Lung (tissue), 11 donors: ENCODE measurements at regions not wholly inside any gene's neighbourhood (a gene's known extent, or its start where the extent isn't known, plus 50 kb on each side); places are given as distances from the start of the nearest gene placed in this dataset.

ENCODE experiments used
- ATAC-seq: fragments of 200-7000 bp; cut with Tn5 transposase; one replicate; pipeline ENCODE4 v1.9.1; 2020; ENCODE audit warnings: moderate number of reproducible peaks; ENCODE audit not compliant: insufficient read depth, low FRiP score
- DNase-seq, 3 donors: peaks; one replicate each; pipeline ENCODE4 v3.0.0-alpha.2; 2013 to 2017
- H3K27ac ChIP-seq, 2 donors: one replicate each; pipeline ENCODE4 v1.5.1; 2013; ENCODE audit warnings: mild to moderate bottlenecking in 2 of 2, moderate library complexity in 2 of 2, control low read depth in 1 of 2, inconsistent platforms in 1 of 2, low read depth in 1 of 2, low read length in 1 of 2
- H3K27me3 ChIP-seq, 3 donors: one replicate each; pipeline ENCODE4 v1.5.1; 2013; ENCODE audit warnings: low read length in 2 of 3; ENCODE audit not compliant: control insufficient read depth in 3 of 3, insufficient read depth in 3 of 3
- H3K36me3 ChIP-seq, 4 donors: one replicate each; pipeline ENCODE4 v1.5.1; 2013; ENCODE audit warnings: low read length in 4 of 4, mild to moderate bottlenecking in 1 of 4, moderate library complexity in 1 of 4; ENCODE audit not compliant: control insufficient read depth in 4 of 4, insufficient read depth in 4 of 4
- H3K4me1 ChIP-seq, 5 donors: one replicate each; pipeline ENCODE4 v1.5.1; 2013; ENCODE audit warnings: low read length in 5 of 5, mild to moderate bottlenecking in 2 of 5, moderate library complexity in 1 of 5; ENCODE audit not compliant: control insufficient read depth in 5 of 5, insufficient read depth in 5 of 5
- H3K4me3 ChIP-seq: one replicate; pipeline ENCODE4 v1.5.1; 2013; ENCODE audit warnings: mild to moderate bottlenecking, control low read depth, moderate library complexity
- H3K9ac ChIP-seq, 2 donors: one replicate each; pipeline ENCODE4 v1.5.1; 2013; ENCODE audit warnings: low read length in 2 of 2, control low read depth in 1 of 2; ENCODE audit not compliant: insufficient read depth in 1 of 2
- H3K9me3 ChIP-seq, 4 donors: one replicate each; pipeline ENCODE4 v1.5.1; 2013; ENCODE audit warnings: low read length in 3 of 4, mild to moderate bottlenecking in 1 of 4, moderate library complexity in 1 of 4; ENCODE audit not compliant: control insufficient read depth in 4 of 4, insufficient read depth in 3 of 4
- WGBS, 2 donors: extraction: QIAGEN DNeasy Blood & Tissue Kit; methylation state at CpG; one replicate each; pipeline ENCODE4 v1.1.7; 2013; 5-methylcytosine and 5-hydroxymethylcytosine counted together
- TF ChIP-seq, protein P1 (sequence below): IDR thresholded peaks from 2 replicates; pipeline ENCODE4 v1.5.1; 2012; ENCODE audit warnings: mild to moderate bottlenecking; ENCODE audit errors: control extremely low read depth, extremely low read depth
- donor health status: control.
- donor health status: control.
- donor health status: Bipolar disorder and iron deficiency.
- donor health status: healthy.
- donor health status: DM: yes; HTN: yes; CAD: no.

DNA sequence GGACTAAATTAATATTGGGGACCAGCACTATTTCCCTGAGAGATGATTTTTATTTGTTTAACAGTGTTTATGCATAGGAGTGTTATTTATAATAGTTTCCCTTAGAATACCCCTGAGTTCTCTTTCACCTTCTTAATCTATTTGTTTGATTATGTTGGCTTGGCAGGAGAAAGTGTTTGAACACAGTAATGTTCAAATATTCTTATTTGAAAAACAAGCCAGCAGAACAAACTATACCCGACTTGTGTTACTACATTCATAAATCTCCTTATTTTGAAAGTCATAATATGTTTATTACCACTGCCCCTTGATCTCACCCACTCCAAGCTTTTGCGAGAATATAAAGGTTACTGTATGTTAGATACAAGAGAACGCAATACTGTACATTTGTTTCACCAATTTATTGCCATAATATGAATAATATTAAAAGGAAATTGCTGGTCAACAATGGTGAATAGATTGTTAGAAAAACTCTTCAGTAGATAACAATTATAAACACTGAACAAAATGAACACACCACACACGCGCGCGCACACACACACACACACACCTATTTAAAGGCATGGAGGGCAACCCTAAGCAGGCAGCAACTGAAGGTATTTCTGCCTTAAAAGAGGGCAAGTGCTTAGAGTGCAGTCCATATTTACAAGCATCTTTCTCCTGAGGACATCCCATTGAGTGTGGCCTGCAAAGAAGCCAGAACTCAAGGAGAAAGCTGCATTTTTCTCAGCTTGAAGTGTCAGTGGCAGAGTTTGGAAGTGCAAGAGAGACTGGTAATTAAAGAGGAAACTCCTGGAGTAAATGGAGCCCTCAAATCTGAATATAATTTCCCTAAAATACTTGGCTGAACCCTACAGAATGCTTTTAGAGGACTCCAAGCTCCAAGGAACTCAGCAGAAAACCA lies 279.4 kb upstream of the MAN1A1 start:
- DNase-seq: no peak
- no peaks in the 10 kb centered on the region for H3K36me3 ChIP-seq
- no peak overlapping the region for H3K27ac ChIP-seq
- no peaks in the 10 kb centered on the region for H3K27me3 ChIP-seq
- H3K4me3 ChIP-seq: no peak overlapping the region
- WGBS, 2 donors: 80 to 88% methylated on average over 7 of the region's 7 CpGs
- H3K4me1 ChIP-seq: peaks cover 0 to 7% (median 0%) of the 10 kb centered on the region in 5 donors
- no peaks in the 10 kb centered on the region for H3K9me3 ChIP-seq
- H3K9ac ChIP-seq: no peak overlapping the region
- TF ChIP-seq, protein P1, sequence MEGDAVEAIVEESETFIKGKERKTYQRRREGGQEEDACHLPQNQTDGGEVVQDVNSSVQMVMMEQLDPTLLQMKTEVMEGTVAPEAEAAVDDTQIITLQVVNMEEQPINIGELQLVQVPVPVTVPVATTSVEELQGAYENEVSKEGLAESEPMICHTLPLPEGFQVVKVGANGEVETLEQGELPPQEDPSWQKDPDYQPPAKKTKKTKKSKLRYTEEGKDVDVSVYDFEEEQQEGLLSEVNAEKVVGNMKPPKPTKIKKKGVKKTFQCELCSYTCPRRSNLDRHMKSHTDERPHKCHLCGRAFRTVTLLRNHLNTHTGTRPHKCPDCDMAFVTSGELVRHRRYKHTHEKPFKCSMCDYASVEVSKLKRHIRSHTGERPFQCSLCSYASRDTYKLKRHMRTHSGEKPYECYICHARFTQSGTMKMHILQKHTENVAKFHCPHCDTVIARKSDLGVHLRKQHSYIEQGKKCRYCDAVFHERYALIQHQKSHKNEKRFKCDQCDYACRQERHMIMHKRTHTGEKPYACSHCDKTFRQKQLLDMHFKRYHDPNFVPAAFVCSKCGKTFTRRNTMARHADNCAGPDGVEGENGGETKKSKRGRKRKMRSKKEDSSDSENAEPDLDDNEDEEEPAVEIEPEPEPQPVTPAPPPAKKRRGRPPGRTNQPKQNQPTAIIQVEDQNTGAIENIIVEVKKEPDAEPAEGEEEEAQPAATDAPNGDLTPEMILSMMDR: no peak
- ATAC-seq: no peak

DNA sequence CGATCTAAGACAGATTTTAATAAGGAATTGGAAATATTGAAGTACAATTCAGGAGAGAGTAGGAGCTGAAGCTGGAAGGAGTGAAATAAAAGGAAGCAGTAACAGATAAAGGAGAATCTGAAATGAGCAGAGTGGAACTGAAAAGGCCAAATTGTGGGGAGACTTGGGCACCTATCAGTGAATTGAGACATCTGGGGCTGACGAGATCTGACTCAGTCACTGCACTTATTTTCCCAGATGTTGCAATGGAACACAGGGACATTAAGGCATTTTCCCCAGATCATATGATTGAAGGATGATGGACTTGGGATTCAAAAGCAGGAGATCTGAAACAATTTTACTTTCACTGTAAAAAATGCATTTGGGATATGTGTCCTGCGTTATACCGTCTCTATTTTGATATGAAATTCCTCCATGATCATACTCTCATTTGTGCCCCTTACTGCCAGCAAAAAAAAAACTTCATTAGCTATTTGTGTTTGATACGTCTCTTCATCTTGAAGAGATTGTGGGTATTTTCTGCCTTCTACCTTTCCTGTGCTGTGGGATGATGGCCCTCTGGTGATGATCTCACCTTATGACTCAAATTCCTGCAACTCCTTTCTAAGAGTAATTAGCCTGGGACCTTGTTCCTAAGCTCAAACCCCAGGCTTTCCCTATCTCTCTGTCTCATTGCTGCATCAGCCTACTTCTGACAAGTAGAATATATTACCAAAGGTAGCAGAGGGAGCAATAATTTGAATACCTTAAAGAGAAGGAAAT lies 278.5 kb upstream of the MAN1A1 start:
- H3K27me3 ChIP-seq: no peaks in the 10 kb centered on the region
- H3K4me1 ChIP-seq: peaks cover 0 to 7% (median 0%) of the 10 kb centered on the region in 5 donors
- ATAC-seq: no peak
- TF ChIP-seq, protein P1: no peak
- no peak for DNase-seq
- no peaks in the 10 kb centered on the region for H3K9me3 ChIP-seq
- 79 to 84% methylated on average over 5 of the region's 5 CpGs for WGBS, 2 donors
- H3K9ac ChIP-seq: no peak overlapping the region
- H3K27ac ChIP-seq: no peak overlapping the region
- no peaks in the 10 kb centered on the region for H3K36me3 ChIP-seq
- H3K4me3 ChIP-seq: no peak overlapping the region

DNA sequence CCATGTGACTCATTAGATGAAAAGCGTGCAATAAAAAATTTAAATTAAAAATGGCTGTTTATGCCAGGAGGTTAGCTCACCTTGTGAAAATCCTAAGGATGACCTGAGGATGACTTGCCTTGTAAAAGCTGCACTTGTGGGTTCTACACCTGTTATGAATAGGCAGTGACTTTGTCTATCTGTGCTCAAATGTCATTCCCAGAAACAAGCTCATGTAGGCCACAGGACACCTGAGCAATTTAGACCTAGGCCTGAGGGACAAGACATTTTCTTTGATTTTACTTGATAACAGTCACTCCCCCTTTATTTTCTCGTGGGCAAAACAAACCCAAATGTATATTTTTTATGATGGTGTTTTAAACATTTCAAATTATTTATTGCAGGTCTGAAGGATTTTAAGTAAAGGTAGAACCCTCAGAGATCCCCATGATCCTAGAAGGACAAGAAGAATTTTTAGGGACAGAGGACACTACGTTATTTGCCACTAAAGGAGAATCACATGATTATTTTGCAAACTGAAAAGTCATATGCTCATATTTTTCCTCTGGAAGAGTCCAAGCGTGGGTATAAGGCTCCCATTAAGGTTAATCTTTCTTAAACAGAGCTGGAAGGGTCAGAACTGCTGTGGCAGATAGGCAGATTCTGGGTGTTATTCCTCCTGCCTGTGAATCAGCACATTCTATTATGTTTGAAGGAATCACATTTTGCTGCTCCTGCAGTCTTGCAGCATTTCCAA lies 277.5 kb upstream of the MAN1A1 start:
- Histone ChIP-seq H3K9ac (no peak overlapping the region), H3K27me3 (no peaks in the 10 kb centered on the region), H3K27ac (no peak overlapping the region), H3K4me3 (no peak overlapping the region), H3K4me1 (peaks cover 0 to 7% (median 0%) of the 10 kb centered on the region in 5 donors), H3K36me3 (no peaks in the 10 kb centered on the region), H3K9me3 (no peaks in the 10 kb centered on the region)
- no peak for DNase-seq
- no peak for ATAC-seq
- TF ChIP-seq, protein P1: no peak
- WGBS, 2 donors: 69 to 78% methylated on average over 4 of the region's 4 CpGs
